ENCODE measurements at regions not wholly inside any gene's neighbourhood (a gene's known extent, or its start where the extent isn't known, plus 50 kb on each side); places are given as distances from the start of the nearest gene placed in this dataset.

- TF ChIP-seq CTCF (conservative IDR thresholded peaks at IDR 0.05) (no peak), ZFX (IDR thresholded peaks at IDR 0.05) (no peak)
These were observed 51.6 kb upstream of the SRGAP3 start for GRCh38 chr3:9301091-9301490.

Data from C4-2B (cell line).